ENCODE measurements at regions not wholly inside any gene's neighbourhood (a gene's known extent, or its start where the extent isn't known, plus 50 kb on each side); places are given as distances from the start of the nearest gene placed in this dataset.
A peak's percentile ranks its signal among the peaks of the same experiment; 100 is the strongest.

DNA sequence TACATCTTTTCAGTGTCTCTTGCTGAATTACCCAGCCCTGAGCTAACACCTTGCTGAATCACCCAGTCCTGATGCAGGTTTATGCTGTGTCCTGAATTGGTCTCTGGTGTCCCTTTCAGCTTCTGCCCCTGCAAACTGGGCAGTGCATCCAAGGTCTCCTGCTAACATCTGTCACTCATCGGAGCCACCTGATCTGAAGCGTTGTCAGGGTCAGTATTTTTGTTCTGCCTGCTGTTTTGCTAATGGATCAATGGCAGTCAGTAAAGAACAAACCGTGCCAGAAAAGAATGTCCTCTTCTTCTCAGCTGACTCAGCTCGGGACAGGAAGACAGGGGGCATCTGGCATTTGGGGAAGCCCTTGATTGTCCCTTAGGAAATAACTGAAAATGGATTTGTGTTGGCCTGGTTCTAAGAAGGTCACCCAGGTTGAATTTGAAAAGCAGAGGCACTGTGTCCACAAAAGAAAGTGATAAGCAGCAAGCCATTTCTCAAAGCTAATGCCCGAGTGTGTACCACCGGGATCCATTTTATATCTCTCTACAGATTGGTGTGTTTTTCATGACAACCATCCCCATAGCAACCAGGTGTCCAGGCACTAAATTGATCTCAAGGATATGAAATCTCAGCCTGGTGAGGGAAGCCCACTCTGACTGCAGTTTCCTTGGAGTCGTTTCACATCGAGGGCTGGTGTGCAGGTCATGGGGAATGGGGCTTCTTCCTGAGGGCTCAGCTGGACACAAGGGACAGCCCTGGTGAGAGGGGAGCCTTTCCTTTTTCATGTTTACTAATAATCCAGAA lies 109.7 kb upstream of the IRF2BP2 start:
- no peak for TF ChIP-seq POLR2AphosphoS5 (IDR thresholded peaks at IDR 0.05)
- no peak for TF ChIP-seq EP300 (IDR thresholded peaks at IDR 0.05; ENCODE audit: low read depth)
- no peak for TF ChIP-seq CTCF (IDR thresholded peaks at IDR 0.05)
- no peak for TF ChIP-seq POLR2A (IDR thresholded peaks at IDR 0.05)
- Histone ChIP-seq H3K4me3 (no peak overlapping the region), H3K9me3 (no peaks in the 10 kb centered on the region), H3K4me1 (peaks cover 69 to 97% (median 78%) of the 10 kb centered on the region in 4 donors), H3K27ac (peak overlapping the region; percentile 97 to 99 (median 98)), H3K27me3 (no peaks in the 10 kb centered on the region), H3K36me3 (no peaks in the 10 kb centered on the region)
- in situ Hi-C loops (cut with MboI; ENCODE audit: low pct_ligation_motif_present in 1 of 4, low pct_unique_long_range_greater_than_20kb in 1 of 4, low sequenced_read_pairs in 3 of 4) (loop anchor here (5.0 to 25.0 kb wide), 7 partner anchors 105 to 365 kb away; partner anchors contain the start of gene IRF2BP2 (in 2 of the 4)), intact Hi-C loops (cut with DNase I; ENCODE audit: low total_unique reads) (loop anchor here (5.0 to 10.0 kb wide), 3 partner anchors 225 to 373 kb away; no protein-coding TSS in a partner anchor)
- DNase-seq, result no peak
- 60 to 74% methylated on average over 3 to 8 of the region's 8 CpGs for WGBS, 2 donors (ENCODE audit: low coverage in 1 of 2)

GRCh38 chr1:234718496-234719453 lies 108.8 kb upstream of the IRF2BP2 start:
- TF ChIP-seq POLR2A (IDR thresholded peaks at IDR 0.05) (no peak), CTCF (IDR thresholded peaks at IDR 0.05) (no peak), EP300 (IDR thresholded peaks at IDR 0.05; ENCODE audit: low read depth) (no peak), POLR2AphosphoS5 (IDR thresholded peaks at IDR 0.05) (no peak)
- no peaks in the 10 kb centered on the region for H3K36me3 ChIP-seq
- in situ Hi-C loops (cut with MboI; ENCODE audit: low pct_ligation_motif_present in 1 of 4, low pct_unique_long_range_greater_than_20kb in 1 of 4, low sequenced_read_pairs in 3 of 4) (loop anchor here in 2 of 4 donors (5.0 to 25.0 kb wide), 2 partner anchors 106 to 344 kb away; partner anchors contain the start of gene IRF2BP2 (in 1 of the 2)), intact Hi-C loops (cut with DNase I; ENCODE audit: low total_unique reads) (loop anchor here (5.0 kb wide), 1 partner anchor 374 kb away; no protein-coding TSS in a partner anchor)
- H3K27me3 ChIP-seq, result no peaks in the 10 kb centered on the region
- 52 to 73% methylated on average over 8 to 10 of the region's 10 CpGs for WGBS, 2 donors (ENCODE audit: low coverage in 1 of 2)
- no peak for DNase-seq
- no peaks in the 10 kb centered on the region for H3K9me3 ChIP-seq
- H3K4me3 ChIP-seq, result no peak overlapping the region
- peaks cover 65 to 91% (median 74%) of the 10 kb centered on the region in 4 donors for H3K4me1 ChIP-seq
- peak overlapping the region; percentile 97 to 99 (median 98) for H3K27ac ChIP-seq

- Histone ChIP-seq H3K36me3 (no peaks in the 10 kb centered on the region), H3K27ac (peak overlapping the region; percentile 97 to 99 (median 98)), H3K4me1 (peaks cover 56 to 82% (median 62%) of the 10 kb centered on the region in 4 donors), H3K4me3 (peak overlapping the region in 1 of 4 donors; percentile 6), H3K27me3 (no peaks in the 10 kb centered on the region), H3K9me3 (no peaks in the 10 kb centered on the region)
- in situ Hi-C loops (cut with MboI; ENCODE audit: low pct_ligation_motif_present in 1 of 4, low pct_unique_long_range_greater_than_20kb in 1 of 4, low sequenced_read_pairs in 3 of 4), result loop anchor here in 2 of 4 donors (5.0 to 25.0 kb wide), 2 partner anchors 105 to 345 kb away; partner anchors contain the start of gene IRF2BP2 (in 1 of the 2)
- WGBS, 2 donors (ENCODE audit: low coverage in 1 of 2), result 36 to 39% methylated on average over 14 to 15 of the region's 15 CpGs
- TF ChIP-seq POLR2A (IDR thresholded peaks at IDR 0.05) (peak; percentile 8), CTCF (IDR thresholded peaks at IDR 0.05) (no peak), EP300 (IDR thresholded peaks at IDR 0.05; ENCODE audit: low read depth) (peak; percentile 32), POLR2AphosphoS5 (IDR thresholded peaks at IDR 0.05) (peak in 2 of 3 donors; percentile 23 to 73)
- DNase-seq, result no peak
- intact Hi-C loops (cut with DNase I; ENCODE audit: low total_unique reads), result loop anchor here (5.0 kb wide), 1 partner anchor 375 kb away; no protein-coding TSS in a partner anchor
These were observed 107.0 kb upstream of the IRF2BP2 start for GRCh38 chr1:234716908-234717375.

Data from transverse colon (tissue), 4 donors.